ENCODE measurements at regions not wholly inside any gene's neighbourhood (a gene's known extent, or its start where the extent isn't known, plus 50 kb on each side); places are given as distances from the start of the nearest gene placed in this dataset.

DNA sequence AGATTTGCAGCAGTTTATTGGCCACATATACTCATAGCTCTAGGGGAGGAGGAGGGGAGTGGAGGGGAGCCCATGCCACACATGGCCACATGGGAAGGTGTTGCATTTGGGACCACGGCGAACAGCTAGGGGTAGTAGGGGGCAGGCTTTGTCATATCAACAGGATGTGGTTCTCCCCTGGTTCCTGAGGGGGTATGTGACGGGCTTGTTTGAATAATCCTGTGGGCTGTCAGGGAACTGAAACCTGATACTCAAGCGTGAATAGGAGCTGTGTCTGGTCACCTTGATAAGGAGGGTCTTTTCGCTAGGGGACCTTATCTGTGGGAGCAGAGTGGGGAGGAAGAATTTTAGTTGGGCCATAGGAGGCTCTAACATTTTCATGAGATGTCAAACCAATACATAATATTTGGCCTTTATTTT lies 264.7 kb downstream of the CTH start (continued):
- no peak for TF ChIP-seq ZNF408 (CRISPR knock-in tag; IDR thresholded peaks at IDR 0.05; ENCODE audit: low read depth)
- no peak for TF ChIP-seq ZNF511 (CRISPR knock-in tag; IDR thresholded peaks at IDR 0.05)
- TF ChIP-seq ZNF311 (CRISPR knock-in tag; IDR thresholded peaks at IDR 0.05): peak; percentile 62; the same call in 1 of the 2 replicates
- TF ChIP-seq TAL1 (IDR thresholded peaks at IDR 0.05): peak; percentile 99
- no peak for TF ChIP-seq BMI1 (IDR thresholded peaks at IDR 0.05; ENCODE audit: low read length)
- no peak for TF ChIP-seq NRF1 (conservative IDR thresholded peaks at IDR 0.05 in 1 of 2, IDR thresholded peaks at IDR 0.05 in 1 of 2)
- TF ChIP-seq GTF2E2 (tag; IDR thresholded peaks at IDR 0.05): no peak
- TF ChIP-seq ZNF121 (CRISPR knock-in tag; conservative IDR thresholded peaks at IDR 0.05): no peak
- TF ChIP-seq CTCFL (IDR thresholded peaks at IDR 0.05; ENCODE audit: borderline replicate concordance, insufficient read depth, low read depth, low read length, poor library complexity, severe bottlenecking): peak; percentile 23
- TF ChIP-seq ZNF668 (CRISPR knock-in tag; IDR thresholded peaks at IDR 0.05): no peak
- TF ChIP-seq IFI16 (CRISPR knock-in tag; IDR thresholded peaks at IDR 0.05): no peak
- TF ChIP-seq ZNF224 (CRISPR knock-in tag; IDR thresholded peaks at IDR 0.05): no peak
- no peak for TF ChIP-seq PRPF4 (IDR thresholded peaks at IDR 0.05; ENCODE audit: insufficient read depth, low read depth, low read length, poor library complexity, severe bottlenecking)
- TF ChIP-seq KHSRP (IDR thresholded peaks at IDR 0.05): peak; percentile 78; the same call in 1 of the 2 replicates
- TF ChIP-seq STAG1 (CRISPR knock-in tag; IDR thresholded peaks at IDR 0.05; ENCODE audit: borderline replicate concordance): no peak
- no peak for TF ChIP-seq NFRKB (IDR thresholded peaks at IDR 0.05; ENCODE audit: low read depth)
- TF ChIP-seq TOE1 (IDR thresholded peaks at IDR 0.05; ENCODE audit: borderline replicate concordance): no peak
- TF ChIP-seq TOE1 (CRISPR knock-in tag; IDR thresholded peaks at IDR 0.05; ENCODE audit: borderline replicate concordance, low read depth): no peak

Measured in K562 (cell line).